ENCODE measurements at regions not wholly inside any gene's neighbourhood (a gene's known extent, or its start where the extent isn't known, plus 50 kb on each side); places are given as distances from the start of the nearest gene placed in this dataset.

DNA sequence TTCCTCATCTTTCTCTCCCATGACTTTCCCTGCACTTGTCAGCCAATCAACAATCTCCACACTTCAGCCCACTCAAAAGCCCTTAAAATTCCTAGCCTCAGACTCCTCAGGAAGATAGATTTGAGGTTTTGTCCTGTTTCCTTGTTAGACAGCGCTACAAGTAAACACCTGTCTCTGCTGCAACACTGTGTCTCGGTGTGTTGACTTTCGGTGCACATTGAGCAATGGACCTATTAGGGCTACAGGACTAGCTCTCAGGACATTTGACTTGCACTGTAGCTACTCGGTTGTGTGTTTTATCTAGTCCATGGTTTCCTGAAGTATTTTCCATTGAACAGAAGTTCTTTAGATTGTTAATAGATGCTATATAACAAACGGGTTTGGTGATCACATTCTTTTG, 140.9 kb upstream of the XPO1 start:
- Mint-ChIP-seq H3K9me3 (ENCODE audit: low read depth) (peaks cover 22% of the 10 kb centered on the region), H3K27me3 (ENCODE audit: low read depth) (peaks cover 5% of the 10 kb centered on the region), H3K36me3 (ENCODE audit: low read depth) (peaks cover 6% of the 10 kb centered on the region), H3K4me1 (ENCODE audit: low read depth) (no peaks in the 10 kb centered on the region), H3K27ac (ENCODE audit: unreplicated experiment) (no peak overlapping the region), H3K4me3 (ENCODE audit: unreplicated experiment) (no peak overlapping the region)
- DNase-seq (ENCODE audit: low spot score), result no peak
- TF ChIP-seq, protein P1, sequence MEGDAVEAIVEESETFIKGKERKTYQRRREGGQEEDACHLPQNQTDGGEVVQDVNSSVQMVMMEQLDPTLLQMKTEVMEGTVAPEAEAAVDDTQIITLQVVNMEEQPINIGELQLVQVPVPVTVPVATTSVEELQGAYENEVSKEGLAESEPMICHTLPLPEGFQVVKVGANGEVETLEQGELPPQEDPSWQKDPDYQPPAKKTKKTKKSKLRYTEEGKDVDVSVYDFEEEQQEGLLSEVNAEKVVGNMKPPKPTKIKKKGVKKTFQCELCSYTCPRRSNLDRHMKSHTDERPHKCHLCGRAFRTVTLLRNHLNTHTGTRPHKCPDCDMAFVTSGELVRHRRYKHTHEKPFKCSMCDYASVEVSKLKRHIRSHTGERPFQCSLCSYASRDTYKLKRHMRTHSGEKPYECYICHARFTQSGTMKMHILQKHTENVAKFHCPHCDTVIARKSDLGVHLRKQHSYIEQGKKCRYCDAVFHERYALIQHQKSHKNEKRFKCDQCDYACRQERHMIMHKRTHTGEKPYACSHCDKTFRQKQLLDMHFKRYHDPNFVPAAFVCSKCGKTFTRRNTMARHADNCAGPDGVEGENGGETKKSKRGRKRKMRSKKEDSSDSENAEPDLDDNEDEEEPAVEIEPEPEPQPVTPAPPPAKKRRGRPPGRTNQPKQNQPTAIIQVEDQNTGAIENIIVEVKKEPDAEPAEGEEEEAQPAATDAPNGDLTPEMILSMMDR (IDR thresholded peaks at IDR 0.05), result no peak

DNA sequence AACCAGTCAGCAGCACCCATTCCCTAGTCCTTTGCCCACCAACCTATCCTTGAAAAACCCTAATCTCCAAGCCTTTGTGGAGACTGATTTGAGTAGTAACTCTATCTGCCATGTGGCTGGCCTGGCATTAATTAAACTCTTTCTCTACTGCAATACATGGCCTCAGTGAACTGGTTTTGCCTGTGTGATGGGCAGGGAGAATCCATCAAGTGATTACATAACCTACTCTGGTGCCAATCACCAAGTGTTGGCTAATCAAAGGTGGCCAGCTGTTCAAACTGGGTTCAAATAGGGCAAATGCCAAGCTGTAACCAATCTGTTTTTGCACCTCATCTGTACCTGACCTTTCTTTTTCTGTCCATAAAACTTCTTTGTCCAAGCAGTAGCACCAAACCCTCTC, 139.8 kb upstream of the XPO1 start:
- DNase-seq (ENCODE audit: low spot score), result no peak
- TF ChIP-seq, protein P1 (IDR thresholded peaks at IDR 0.05), result no peak
- Mint-ChIP-seq H3K27me3 (ENCODE audit: low read depth) (peaks cover 3% of the 10 kb centered on the region), H3K4me3 (ENCODE audit: unreplicated experiment) (no peak overlapping the region), H3K9me3 (ENCODE audit: low read depth) (peaks cover 22% of the 10 kb centered on the region), H3K27ac (ENCODE audit: unreplicated experiment) (no peak overlapping the region), H3K4me1 (ENCODE audit: low read depth) (no peaks in the 10 kb centered on the region), H3K36me3 (ENCODE audit: low read depth) (peaks cover 6% of the 10 kb centered on the region)

DNA sequence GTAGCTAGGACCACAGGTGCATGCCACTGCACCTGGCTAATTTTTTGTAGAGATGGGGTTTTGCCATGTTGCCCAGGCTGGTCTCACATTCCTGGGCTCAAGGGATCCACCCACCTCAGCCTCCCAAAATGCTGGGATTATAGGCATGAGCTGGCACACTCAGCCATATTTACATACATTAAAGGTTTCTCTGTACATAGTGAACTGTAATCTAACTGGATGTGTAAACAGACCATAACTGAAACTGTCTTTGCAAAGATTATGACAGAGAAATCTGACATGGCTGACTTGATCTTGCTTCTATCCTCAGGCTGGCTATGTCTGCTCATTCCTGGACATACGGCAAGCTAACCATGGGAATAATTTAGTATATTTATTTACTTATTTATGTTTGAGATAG, 139.2 kb upstream of the XPO1 start:
- Mint-ChIP-seq H3K4me1 (ENCODE audit: low read depth) (no peaks in the 10 kb centered on the region), H3K36me3 (ENCODE audit: low read depth) (peaks cover 6% of the 10 kb centered on the region), H3K4me3 (ENCODE audit: unreplicated experiment) (no peak overlapping the region), H3K27me3 (ENCODE audit: low read depth) (peaks cover 3% of the 10 kb centered on the region), H3K27ac (ENCODE audit: unreplicated experiment) (no peak overlapping the region), H3K9me3 (ENCODE audit: low read depth) (peaks cover 22% of the 10 kb centered on the region)
- no peak for DNase-seq (ENCODE audit: low spot score)
- TF ChIP-seq, protein P1 (IDR thresholded peaks at IDR 0.05), result no peak

DNA sequence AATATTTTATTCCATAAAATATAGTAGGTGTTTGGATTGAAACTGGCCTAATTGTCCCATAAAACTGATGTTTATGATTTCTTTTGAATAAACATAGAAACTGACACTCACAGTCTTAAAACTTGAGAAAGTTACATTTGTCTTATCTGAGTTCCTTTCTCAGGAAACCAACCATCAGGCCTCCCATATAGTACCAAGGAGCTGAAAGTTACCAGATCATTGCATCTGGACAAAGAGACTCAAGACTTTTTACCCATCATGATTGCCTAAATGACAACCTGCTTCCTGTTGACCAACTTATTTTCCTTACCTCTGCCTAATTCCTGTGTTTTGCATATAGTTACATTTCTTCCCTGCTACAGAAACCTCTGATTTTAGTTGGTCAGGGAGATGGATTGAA, 137.0 kb upstream of the XPO1 start:
- DNase-seq (ENCODE audit: low spot score), result no peak
- Mint-ChIP-seq H3K4me3 (ENCODE audit: unreplicated experiment) (no peak overlapping the region), H3K27ac (ENCODE audit: unreplicated experiment) (no peak overlapping the region), H3K9me3 (ENCODE audit: low read depth) (peaks cover 22% of the 10 kb centered on the region), H3K4me1 (ENCODE audit: low read depth) (peaks cover 17% of the 10 kb centered on the region), H3K36me3 (ENCODE audit: low read depth) (peaks cover 6% of the 10 kb centered on the region), H3K27me3 (ENCODE audit: low read depth) (peaks cover 3% of the 10 kb centered on the region)
- TF ChIP-seq, protein P1 (IDR thresholded peaks at IDR 0.05), result no peak

DNA sequence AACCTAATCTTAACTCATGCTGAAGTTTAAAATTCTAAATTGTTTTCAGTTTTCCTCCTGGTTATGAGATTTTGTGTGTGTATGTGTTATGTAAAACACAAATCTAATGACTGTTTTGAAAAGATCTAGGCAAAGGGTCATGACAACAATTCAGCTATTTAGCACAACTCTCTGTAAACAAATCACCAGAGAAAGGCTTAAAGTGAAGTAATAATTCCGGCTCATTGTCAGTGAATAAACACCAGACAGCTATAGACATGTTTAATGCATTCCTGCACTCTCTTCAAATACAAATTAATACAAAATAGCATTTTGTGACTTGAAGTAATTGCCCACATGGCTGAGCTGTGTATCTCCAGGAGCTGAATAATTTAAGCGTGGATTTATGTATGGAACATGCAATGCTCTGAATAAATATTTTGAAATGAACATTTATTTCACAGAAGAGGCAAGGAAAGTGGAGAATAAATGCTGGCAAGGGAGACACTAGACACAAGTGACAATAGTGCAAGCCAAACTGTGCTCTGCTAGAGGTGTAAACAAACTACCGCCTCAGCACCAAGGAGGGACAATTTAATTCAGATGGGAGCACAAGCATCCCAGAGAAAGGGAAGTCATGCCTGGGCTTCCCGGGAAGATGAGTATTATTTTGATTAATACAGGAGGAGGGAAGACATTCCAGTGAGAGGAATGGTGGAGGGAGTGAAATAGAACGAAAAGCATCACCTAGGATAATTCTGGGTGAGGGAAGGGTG, 133.6 kb upstream of the XPO1 start:
- no peak for DNase-seq (ENCODE audit: low spot score)
- peaks cover 6% of the 10 kb centered on the region for H3K36me3 Mint-ChIP-seq (ENCODE audit: low read depth)
- peaks cover 17% of the 10 kb centered on the region for H3K4me1 Mint-ChIP-seq (ENCODE audit: low read depth)
- H3K4me3 Mint-ChIP-seq (ENCODE audit: unreplicated experiment), result no peak overlapping the region
- TF ChIP-seq, protein P1 (IDR thresholded peaks at IDR 0.05), result no peak
- H3K27me3 Mint-ChIP-seq (ENCODE audit: low read depth), result no peaks in the 10 kb centered on the region
- no peak overlapping the region for H3K27ac Mint-ChIP-seq (ENCODE audit: unreplicated experiment)
- H3K9me3 Mint-ChIP-seq (ENCODE audit: low read depth), result peaks cover 19% of the 10 kb centered on the region
